HT-29 (cell line): ENCODE measurements at regions not wholly inside any gene's neighbourhood (a gene's known extent, or its start where the extent isn't known, plus 50 kb on each side); places are given as distances from the start of the nearest gene placed in this dataset.

Experiments used
- DNase-seq: peaks from one replicate; pipeline ENCODE4 v3.0.0-alpha.2; 2015; ENCODE audit warnings: low spot score

DNA sequence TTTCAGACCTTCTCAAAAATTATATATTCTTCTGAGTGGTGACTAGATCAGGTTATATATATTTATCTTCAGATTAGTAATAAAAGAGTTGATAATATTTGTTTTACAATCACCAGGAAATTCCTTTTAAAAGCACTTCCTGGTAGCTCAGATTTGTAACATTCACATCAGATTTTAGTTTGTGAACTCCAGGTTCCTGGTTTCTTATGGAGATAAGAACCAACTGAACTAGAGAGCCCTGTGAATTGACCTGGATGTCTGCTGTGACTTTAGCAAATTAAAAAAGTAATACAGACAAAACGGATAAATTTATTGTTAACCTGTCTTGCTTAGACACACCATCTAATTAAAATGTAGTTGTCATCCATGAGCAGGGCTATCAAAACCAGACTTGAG, 868.7 kb downstream of the BCL11A start:
- peak; percentile 71 for DNase-seq

DNA sequence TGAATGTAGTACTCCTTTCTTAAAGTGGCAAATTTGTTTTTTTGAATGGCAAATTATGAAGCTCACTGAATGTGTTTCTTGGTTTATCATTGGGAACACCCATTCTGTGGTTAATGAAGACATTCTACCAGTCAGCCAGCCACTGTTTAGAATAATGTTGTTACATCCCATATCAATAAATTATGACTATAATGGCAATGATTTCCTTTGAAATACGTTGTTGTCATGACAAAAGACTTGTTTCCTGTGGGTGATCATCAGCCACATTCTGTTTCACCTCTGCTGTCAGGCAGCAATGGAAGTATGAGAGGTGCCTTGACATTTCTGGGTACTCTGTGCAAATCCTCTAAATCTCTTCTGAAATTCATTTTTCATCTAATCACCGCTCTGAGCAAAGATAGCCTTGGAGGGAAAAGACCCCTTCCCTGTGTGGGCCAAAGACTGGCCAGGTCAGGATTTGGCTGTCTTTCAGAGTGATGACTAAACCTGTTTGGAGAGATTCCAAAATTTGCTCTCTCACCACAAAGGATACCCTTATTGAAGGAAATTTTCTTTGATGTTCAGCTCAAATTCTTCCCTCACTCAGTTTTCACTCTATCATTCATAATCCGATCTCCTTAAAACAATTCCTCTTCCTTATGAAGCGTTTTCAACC, 869.2 kb downstream of the BCL11A start:
- no peak for DNase-seq

DNA sequence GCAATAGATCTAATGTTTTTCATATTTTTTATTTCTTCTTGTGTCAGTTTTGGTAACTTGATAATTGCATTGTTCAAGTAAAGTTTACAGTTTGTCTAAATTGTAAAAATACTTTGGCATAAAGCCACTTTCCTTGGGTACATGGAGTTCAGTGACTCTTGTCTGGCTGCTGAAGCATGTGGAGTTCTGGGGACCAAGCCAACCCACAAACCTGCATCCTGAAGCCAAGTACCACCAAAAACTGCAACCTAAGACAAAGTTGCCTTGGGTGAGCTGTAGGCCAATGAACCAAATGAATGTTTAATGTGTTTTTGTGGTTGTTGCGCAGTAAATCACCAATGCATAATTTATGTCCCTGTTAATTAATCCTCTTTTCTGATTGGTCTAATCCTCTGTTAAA, 872.6 kb downstream of the BCL11A start:
- DNase-seq, result no peak

DNA sequence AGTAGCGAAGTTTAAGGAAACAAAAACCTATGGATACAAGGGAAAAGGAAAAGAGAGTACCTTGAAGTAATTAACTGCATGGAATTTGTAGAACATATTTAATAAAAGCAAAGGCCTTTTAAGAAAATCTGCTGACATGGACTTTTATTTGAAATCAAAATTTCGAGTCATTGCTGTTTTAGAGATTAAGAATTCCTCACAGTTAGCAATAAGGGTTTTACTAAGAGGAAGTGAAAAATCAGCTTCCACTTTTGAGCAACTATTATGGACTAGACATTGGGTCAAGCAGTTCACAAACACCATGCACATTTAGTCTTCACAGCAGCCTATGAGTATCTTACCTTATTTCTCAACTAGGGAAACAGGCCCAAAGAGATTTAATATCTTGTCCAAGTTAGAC, 876.3 kb downstream of the BCL11A start:
- DNase-seq, result no peak

DNA sequence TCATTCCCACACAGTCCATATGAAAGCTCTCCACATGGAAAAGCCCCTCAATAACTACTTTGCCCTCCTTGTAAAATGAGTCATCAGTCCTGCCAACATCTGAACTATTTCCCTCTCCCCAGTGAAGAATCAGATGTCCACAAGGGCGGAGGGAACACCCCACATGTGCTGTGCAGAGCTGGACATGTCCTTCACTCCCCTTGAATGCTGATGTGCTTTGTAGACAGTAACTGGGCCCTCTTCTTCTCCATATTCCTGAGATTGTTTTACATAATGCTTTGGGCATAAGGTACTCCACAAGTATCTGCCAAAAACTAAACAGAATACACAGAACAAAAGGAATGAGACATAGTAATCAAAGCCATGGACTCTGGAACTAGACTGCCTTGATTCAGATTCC, 879.4 kb downstream of the BCL11A start:
- DNase-seq, result no peak

DNA sequence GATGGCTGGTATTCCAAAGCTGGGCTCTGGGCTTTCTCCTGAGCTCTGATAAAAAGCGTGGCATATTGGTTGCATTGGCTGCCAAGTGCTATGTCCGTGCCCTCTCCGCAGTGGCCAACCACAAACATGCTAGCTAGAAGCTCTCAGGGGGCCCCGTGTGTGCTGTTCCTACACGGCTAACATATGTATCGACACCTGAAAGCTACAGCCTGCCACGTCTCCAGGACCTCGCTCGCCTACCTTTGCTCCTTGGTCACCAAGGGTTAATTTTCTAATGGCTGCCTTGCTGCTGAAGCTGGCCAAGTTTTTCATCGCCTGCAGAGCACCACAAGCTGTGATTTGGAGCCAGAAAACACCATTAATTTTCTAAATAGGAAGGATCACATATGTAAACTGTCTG, 888.4 kb downstream of the BCL11A start:
- no peak for DNase-seq

DNA sequence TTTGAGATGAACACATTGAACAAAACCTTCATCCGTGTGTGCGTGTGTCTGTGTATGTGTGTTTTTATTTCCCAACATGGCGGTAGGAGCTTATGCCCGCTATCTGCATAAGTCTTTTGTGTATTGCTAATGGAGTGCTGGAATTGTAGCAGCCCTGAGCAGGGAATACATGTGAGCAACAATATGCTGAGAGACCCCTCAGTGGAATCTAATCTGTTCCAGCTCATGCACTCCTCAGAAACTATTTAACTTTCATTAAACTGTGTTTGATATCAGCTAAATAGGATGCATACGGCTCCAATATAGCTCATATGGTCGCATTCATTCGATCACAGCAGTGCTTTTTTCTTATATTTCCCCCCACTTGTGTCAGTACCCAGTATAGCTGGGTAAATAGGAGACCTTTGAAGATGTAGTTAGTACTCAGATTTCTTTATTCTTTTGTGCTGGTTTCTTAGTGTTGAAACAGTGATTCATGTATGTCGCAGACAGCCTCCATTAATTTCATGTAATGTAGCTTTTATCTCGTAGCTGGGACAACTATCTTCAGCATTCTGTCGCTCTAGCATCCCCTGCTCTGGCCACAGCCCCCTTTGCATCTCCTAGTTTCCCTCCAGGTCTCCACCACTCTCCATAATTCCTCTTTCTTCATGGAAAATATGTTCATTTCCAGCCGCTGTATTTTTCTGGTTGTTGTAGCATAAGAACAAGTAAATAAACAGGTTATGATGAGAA, 891.2 kb downstream of the BCL11A start:
- DNase-seq, result no peak

DNA sequence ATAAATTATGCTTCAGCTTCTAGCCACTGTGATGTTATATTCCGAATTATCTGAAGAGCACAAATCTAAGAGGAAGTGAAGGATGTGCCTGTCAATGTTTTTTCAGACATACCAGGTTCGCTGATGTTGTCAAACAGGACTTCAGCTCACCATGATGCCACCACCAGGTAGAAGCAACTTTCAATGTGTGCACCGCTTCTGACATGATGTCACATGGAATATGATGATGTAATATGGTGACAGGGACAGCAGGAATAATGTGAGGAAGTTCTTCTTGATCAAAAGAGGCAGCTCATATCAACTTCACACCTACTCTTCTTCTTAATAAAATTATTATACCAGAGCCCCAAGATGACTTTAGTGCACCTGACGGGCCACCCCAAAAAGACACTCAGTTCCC, 893.2 kb downstream of the BCL11A start:
- DNase-seq, result no peak

DNA sequence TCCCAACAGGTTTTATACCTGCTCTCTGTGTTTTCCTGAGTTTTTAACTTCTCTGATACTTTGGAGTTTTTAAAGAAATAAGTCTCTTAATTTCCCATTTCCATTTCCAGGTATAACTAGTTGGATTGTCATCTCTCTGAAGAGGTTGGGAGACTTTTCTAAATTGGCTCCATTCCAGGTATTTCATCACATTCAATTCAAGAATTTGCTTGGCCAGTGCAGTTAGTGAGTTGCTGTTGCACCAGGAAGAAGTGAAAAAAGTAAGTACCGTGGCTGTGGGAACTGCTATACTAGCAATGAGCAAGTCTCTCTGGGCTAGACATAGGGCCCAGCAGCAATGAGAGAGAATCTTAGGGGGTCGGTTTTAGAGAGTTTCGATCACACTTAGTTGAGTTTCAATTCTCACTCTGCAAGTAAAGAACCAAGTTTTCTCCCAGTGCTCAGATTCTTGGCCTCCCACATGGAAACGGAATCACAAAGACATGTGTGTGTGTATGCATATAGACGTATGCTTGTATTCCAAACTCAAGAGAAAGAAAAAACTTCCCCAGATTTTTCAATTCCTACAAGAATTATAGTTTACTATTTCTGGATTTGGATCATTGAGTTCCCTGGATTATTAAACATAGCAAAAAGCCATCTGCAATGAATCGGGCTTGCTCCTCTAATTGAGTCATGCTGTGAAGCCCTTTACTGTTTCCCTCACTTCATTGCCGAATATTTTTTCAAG, 894.4 kb downstream of the BCL11A start:
- DNase-seq, result no peak

DNA sequence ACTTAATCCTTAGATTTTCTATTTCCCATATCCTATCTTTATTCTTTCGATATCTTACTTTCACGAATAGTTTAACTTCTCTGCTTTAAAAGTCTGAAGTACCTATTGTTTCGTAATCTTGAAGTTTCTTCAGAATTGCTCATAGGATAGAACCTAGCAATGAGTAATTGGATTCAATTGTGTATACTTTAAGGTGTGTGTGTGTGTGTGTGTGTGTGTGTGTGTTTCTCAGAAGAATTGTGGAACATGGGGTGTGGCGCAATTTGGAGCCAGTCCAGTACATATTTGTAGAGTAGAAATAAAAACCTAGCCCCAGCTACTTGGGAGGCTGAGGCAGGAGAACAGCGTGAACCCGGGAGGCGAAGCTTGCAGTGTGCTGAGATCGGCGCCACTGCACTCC, 897.6 kb downstream of the BCL11A start:
- no peak for DNase-seq

DNA sequence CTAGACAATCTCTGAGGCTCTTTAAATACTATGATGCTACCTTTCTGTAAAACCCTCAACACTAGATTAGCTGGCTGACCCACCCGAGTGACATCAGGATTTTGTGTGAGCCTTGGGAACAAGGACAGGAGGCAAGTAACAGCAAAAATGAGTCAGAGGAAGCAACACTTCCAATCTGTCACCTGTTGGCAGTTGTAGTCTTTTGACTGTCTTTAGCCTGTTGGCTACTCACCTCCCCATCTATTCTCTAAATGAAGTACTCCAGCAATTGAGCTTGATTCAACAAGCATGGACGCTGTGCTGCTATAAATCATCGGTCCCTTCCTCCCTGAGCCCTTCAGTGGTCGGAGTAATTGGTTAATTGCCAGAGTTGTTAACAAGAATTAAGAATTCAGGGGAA, 898.7 kb downstream of the BCL11A start:
- DNase-seq, result no peak

DNA sequence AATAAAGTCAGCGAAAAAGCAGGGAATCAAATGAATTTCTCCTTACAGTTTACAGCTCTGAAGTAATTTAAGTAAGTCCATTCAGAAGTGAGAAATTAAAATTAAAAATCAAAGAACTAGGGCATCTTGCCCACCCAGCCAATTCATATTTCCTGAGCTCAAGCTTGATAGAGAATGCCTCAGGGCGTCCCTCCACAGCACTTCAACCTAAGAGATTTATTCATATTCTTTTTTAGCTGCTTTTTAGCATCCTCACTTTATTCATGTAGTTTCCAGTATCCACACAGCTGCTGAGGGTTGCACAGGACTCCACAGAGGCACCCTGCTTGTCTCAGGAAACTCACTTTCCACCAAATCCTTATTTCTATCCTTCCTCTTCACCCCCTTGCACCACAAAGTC, 900.3 kb downstream of the BCL11A start:
- DNase-seq, result no peak

DNA sequence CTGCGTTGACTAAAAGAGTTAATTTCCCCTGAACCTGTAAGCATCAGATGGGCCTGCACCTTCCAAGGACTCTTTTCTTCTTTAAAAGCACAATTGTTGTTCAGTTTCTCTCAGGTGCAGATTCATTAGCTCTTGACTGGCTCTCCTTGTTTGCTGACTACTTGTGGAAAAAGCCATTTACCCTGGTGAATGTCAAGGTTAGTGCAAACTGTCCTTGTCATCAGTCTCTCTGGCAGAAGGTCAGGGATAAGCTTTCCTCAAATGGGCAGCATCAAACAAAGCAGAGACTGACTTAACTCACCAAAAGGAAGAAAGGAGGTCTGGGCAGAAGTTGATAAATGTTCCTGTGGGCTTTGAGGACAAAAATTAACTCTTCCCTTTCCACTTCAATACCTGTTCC, 922.7 kb downstream of the BCL11A start:
- DNase-seq, result no peak

DNA sequence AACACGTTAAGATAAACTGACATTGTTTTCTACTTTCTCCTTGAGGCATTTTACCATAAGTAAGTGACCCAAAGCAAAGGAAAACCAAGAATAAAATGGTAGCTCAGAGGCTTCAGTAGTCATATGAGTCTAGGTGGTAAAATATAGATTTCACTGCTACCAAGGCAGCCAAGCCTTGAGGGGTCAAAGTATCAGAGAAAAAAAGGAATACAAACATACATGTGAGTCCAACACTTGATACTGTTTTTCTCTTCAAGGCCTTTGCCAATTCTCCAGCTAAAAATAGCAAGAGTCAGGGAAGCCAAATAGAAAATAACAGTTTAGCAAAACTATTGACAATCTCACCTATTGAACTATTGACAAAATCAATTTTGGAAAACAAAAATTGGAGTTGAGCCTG, 925.9 kb downstream of the BCL11A start:
- no peak for DNase-seq

DNA sequence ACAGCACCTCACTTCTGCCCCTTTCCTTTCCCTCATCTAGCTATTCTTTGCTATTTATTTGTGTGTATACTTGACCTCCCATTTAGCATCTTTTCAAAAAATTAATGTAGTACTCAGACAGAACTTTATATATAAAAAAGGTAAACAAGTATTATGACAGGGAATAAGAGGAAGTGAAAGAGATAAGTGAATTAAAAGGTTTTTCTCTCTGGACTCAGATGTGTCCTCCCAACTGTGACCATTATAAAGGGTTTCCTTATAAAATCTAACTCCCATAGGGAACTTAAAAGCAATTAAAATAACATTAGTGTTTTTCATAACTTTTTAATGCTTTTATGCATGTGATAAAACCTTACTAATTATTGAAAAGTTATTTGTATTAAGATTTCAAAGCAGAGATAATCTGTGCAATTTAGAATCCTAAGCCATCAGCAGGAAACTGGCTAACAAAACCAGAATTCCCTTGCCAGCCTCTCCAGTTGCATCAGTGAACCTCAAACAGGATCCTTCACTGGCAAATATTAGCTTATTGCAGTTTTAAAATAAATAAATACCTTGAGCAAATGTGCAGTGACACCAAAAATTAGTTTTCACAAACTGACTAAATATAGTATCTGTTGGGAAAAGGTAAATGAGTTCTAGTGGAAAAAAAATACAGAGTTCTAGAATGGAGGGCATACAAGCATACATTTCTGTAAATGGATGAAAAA, 930.7 kb downstream of the BCL11A start:
- no peak for DNase-seq

DNA sequence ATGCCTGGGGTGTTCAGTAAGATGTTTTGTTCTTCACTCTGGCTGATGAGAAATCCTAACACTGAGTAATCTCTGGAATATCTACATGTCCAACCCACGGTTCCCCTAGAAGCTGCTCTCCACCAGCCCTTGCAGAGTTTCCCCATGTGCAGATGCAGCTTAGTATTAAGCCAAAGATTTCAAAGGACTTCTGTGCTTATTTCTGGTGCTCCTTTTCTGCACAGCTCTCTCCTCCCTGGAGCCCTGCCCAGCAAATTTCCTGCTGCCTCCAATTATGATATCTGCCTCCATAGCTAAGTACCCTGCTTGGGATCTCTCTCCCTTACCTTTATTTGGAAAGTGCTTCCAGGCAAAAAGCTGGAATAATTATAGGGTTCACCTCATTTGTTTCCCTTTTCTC, 949.3 kb downstream of the BCL11A start:
- DNase-seq, result no peak

DNA sequence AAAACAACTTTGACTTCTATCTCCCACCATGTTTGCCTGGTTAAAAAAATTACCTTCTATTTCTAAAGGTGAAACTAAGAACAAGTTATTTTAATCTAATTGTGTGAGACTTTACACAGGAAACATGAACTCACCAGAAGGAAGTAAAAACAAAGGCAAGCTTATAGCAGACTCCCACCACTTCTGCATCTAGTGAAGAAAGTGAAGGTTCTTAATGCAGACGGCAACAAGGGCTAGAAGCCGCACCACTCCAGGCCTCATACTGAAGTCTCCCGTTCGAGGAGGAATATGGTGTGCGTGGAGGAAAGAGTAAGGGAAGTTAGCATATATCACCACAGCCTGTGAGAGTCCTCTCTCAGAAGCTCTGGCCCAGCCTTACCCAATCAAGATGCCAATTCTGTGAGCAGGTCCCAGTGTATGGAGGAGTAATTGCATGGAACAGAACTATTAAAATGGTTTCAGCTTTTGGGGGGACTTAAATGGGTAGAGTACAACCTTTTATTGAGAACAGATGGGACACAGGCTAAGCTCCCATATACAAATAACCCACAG, 958.7 kb downstream of the BCL11A start:
- no peak for DNase-seq

DNA sequence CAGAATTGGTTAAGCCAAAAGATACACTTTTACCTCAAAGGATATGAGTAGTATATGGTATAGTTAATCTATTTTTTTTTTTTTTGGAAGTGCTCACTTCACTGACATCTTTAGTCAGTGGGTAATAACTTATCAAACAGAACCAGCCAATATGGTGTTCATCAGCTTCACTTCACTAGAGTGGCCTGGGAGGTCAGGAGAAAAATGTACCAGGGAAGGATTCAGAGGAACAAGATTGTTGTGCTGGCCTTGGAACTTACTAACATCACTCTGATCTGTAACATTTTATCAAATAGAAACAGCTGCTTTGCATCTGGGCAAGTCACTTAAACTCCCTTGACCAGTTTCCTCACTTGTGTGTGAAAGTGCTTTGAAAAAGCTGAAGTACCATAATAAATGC, 962.7 kb downstream of the BCL11A start:
- DNase-seq, result no peak

DNA sequence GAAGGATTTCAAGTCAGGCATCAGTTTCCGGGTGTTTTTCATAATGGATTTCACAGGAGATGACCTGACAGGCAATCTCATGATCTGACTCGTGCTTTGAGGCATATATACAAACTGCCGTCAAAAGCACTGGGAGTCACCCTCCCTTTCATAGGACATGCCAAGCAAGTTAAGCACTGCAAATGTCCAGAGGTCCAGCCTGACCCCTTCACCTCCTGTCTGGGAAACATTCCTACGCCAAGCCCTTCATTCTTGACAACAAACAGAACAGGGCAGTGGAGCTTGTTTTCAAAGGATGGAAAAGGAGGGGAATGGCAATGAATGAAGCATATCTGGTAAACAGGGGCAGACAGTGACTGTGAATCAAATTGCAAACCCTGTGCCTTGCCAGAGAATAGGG, 963.6 kb downstream of the BCL11A start:
- no peak for DNase-seq

DNA sequence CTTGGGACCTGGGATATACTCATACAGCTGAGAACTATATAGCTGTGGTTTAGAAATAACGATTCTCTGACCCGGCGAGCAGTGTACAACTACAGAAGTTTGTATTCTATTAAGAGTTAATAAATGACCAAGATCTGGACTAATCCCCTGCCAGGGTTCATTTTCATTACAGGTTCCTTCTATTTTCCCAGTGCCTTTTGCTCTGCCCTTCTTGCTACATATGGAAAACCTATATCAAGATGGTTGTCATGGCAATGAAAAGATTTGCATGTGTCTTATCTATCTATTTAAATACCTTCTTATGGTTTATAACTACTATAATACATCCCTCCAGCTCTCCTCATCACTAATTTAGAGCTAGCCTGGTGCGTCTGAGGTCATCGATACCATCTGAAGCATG, 965.2 kb downstream of the BCL11A start:
- DNase-seq, result no peak

DNA sequence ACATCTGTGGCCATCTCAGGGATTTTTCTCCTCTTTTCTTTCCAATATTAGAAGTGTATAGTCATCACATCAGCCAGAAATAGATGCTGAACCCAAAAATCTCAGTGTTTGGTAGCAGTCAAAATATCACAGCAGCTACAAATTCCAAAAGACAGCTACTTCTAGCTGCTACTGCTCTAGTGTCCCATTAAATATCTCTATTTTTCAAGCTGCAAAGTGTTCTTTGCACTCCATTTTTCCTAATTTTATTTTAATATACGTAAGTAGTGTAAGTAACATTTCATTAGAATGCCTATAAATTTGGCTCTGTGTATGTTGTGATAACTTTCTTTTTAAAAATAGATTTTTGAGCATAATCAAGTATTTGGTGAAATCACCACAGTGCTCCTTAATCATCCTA, 967.3 kb downstream of the BCL11A start:
- DNase-seq, result no peak

DNA sequence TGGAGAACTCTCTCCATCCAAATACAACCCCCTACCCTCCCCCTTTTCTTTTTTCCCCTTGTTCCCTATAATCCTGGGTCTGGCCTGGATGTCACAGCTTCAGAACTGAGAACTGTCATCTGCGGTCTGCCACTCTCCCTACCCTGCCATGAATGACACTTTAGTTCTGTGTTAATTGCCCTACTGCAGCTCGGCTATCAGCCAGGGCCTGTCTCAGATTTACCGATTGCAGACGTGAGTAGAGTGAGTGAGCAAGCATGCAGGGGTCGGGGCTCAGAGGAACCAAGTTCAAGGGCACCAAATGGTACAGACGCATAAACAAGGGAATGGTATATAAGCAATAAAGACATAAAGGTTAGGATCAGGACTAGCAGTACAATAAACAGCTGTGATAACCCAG, 967.8 kb downstream of the BCL11A start:
- no peak for DNase-seq
